ENCODE measurements at regions not wholly inside any gene's neighbourhood (a gene's known extent, or its start where the extent isn't known, plus 50 kb on each side); places are given as distances from the start of the nearest gene placed in this dataset.

- no peak overlapping the region for H3K4me3 ChIP-seq (ENCODE audit: low read depth, low read length)
- no peak for TF ChIP-seq CTCF (IDR thresholded peaks at IDR 0.05; ENCODE audit: low read depth, low read length)
- in situ Hi-C loops (cut with HindIII; ENCODE audit: low sequenced_read_pairs), result no loop called here
- DNase-seq (ENCODE audit: low read depth, low spot score), result no peak
Observed at GRCh38 chr2:137800386-137800785, 163.9 kb upstream of the HNMT start.

GRCh38 chr2:137801228-137801627 lies 163.0 kb upstream of the HNMT start:
- H3K4me3 ChIP-seq (ENCODE audit: low read depth, low read length), result no peak overlapping the region
- DNase-seq (ENCODE audit: low read depth, low spot score), result no peak
- TF ChIP-seq CTCF (IDR thresholded peaks at IDR 0.05; ENCODE audit: low read depth, low read length), result no peak
- in situ Hi-C loops (cut with HindIII; ENCODE audit: low sequenced_read_pairs), result no loop called here

- TF ChIP-seq CTCF (IDR thresholded peaks at IDR 0.05; ENCODE audit: low read depth, low read length), result no peak
- no peak for DNase-seq (ENCODE audit: low read depth, low spot score)
- in situ Hi-C loops (cut with HindIII; ENCODE audit: low sequenced_read_pairs), result no loop called here
- H3K4me3 ChIP-seq (ENCODE audit: low read depth, low read length), result no peak overlapping the region
Observed at GRCh38 chr2:137802038-137802437, 162.2 kb upstream of the HNMT start.

- TF ChIP-seq CTCF (IDR thresholded peaks at IDR 0.05; ENCODE audit: low read depth, low read length), result no peak
- in situ Hi-C loops (cut with HindIII; ENCODE audit: low sequenced_read_pairs), result no loop called here
- no peak overlapping the region for H3K4me3 ChIP-seq (ENCODE audit: low read depth, low read length)
- no peak for DNase-seq (ENCODE audit: low read depth, low spot score)
Observed at GRCh38 chr2:137806068-137806805, 158.0 kb upstream of the HNMT start.

GRCh38 chr2:137809252-137809651 lies 155.0 kb upstream of the HNMT start:
- no peak for DNase-seq (ENCODE audit: low read depth, low spot score)
- no peak overlapping the region for H3K4me3 ChIP-seq (ENCODE audit: low read depth, low read length)
- TF ChIP-seq CTCF (IDR thresholded peaks at IDR 0.05; ENCODE audit: low read depth, low read length), result no peak
- in situ Hi-C loops (cut with HindIII; ENCODE audit: low sequenced_read_pairs), result no loop called here

- no peak for TF ChIP-seq CTCF (IDR thresholded peaks at IDR 0.05; ENCODE audit: low read depth, low read length)
- in situ Hi-C loops (cut with HindIII; ENCODE audit: low sequenced_read_pairs), result no loop called here
- H3K4me3 ChIP-seq (ENCODE audit: low read depth, low read length), result no peak overlapping the region
- DNase-seq (ENCODE audit: low read depth, low spot score), result no peak
Observed at GRCh38 chr2:137809837-137810236, 154.4 kb upstream of the HNMT start.
